Spleen (tissue), 11 donors: ENCODE measurements at regions not wholly inside any gene's neighbourhood (a gene's known extent, or its start where the extent isn't known, plus 50 kb on each side); places are given as distances from the start of the nearest gene placed in this dataset.

Experiments used
- DNase-seq: peaks from one replicate; pipeline ENCODE4 v3.0.0-alpha.2; 2020
- H3K27ac ChIP-seq, 8 donors: fragments of 200-600 bp; sonication (generic) in 7 of 8; 1 replicate in 4 of 8; 2 replicates in 4 of 8; pipeline versions ENCODE4 v1.5.0 to v1.8.0; 2016 to 2021; ENCODE audit warnings: inconsistent platforms in 4 of 8, mild to moderate bottlenecking in 4 of 8, moderate library complexity in 1 of 8
- H3K27me3 ChIP-seq, 7 donors: fragments of 200-600 bp; sonication (generic) in 6 of 7; replicated peaks in 1 of 7; 1 replicate in 4 of 7; 2 replicates in 3 of 7; pipeline versions ENCODE4 v1.5.0 to v1.8.0; 2016 to 2021; ENCODE audit warnings: inconsistent platforms in 3 of 7, mild to moderate bottlenecking in 1 of 7
- H3K36me3 ChIP-seq, 6 donors: fragments of 200-600 bp; sonication (generic) in 5 of 6; 1 replicate in 4 of 6; 2 replicates in 2 of 6; pipeline versions ENCODE4 v1.5.0 to v1.8.0; 2016 to 2021; ENCODE audit warnings: inconsistent platforms in 2 of 6
- H3K4me1 ChIP-seq, 6 donors: fragments of 200-600 bp; sonication (generic) in 5 of 6; 1 replicate in 3 of 6; 2 replicates in 3 of 6; pipeline versions ENCODE4 v1.5.0 to v1.8.0; 2016 to 2021; ENCODE audit warnings: inconsistent platforms in 3 of 6
- H3K4me3 ChIP-seq, 8 donors: fragments of 200-600 bp; sonication (generic) in 7 of 8; 1 replicate in 4 of 8; 2 replicates in 4 of 8; pipeline versions ENCODE4 v1.5.0 to v1.8.0; 2016 to 2021; ENCODE audit warnings: inconsistent platforms in 4 of 8, mild to moderate bottlenecking in 4 of 8, moderate library complexity in 2 of 8
- H3K9me3 ChIP-seq, 8 donors: fragments of 200-600 bp; sonication (generic) in 7 of 8; 1 replicate in 4 of 8; 2 replicates in 4 of 8; pipeline versions ENCODE4 v1.5.0 to v1.8.0; 2016 to 2021; ENCODE audit warnings: inconsistent platforms in 4 of 8
- POLR2A ChIP-seq, 3 donors: fragments of 450-650 bp; IDR thresholded peaks; one replicate each; pipeline ENCODE4 v1.5.1; 2017; ENCODE audit warnings: antibody characterized with exemption in 3 of 3, mild to moderate bottlenecking in 1 of 3
- POLR2AphosphoS5 ChIP-seq, 3 donors: sonication (generic); formaldehyde crosslinking; IDR thresholded peaks; one replicate each; pipeline ENCODE4 v1.5.1; 2017; ENCODE audit warnings: antibody characterized with exemption in 3 of 3
- WGBS, 5 donors: extraction: QIAGEN DNeasy Blood & Tissue Kit in 3 of 5; methylation state at CpG; one replicate each; pipeline versions ENCODE4 v1.1.5 to v1.1.7; 2013 to 2018; 5-methylcytosine and 5-hydroxymethylcytosine counted together
- intact Hi-C: fragments of 100-400 bp; cut with DNase I; formaldehyde crosslinking; loops from one replicate; pipeline ENCODE4 v1.15.0; 2023; ENCODE audit warnings: low total_unique reads
- TF ChIP-seq, protein P1 (sequence below), 11 experiments: fragments of 200-600 bp in 7 of 11; fragments of 450-650 bp in 4 of 11; sonication (generic) in 4 of 11; IDR thresholded peaks in 8 of 11; conservative IDR thresholded peaks in 3 of 11; 1 replicate in 7 of 11; 2 replicates in 4 of 11; pipeline versions ENCODE4 v1.4.0 to v1.8.0; 2016 to 2021; ENCODE audit warnings: antibody characterized with exemption in 11 of 11, inconsistent platforms in 4 of 11, mild to moderate bottlenecking in 1 of 11
- donor health status: healthy with polysubstance abuse.
- donor health status: DM: no; HTN: no; CAD: no; lungs with moderate emphysema.
- donor health status: DM: no; HTN: no; CAD: no.
- donor health status: Bipolar disorder and iron deficiency.
- donor health status: healthy.
- donor health status: DM: no; HTN: no; CAD: no.
- donor health status: DM: yes; HTN: yes; CAD: no.

DNA sequence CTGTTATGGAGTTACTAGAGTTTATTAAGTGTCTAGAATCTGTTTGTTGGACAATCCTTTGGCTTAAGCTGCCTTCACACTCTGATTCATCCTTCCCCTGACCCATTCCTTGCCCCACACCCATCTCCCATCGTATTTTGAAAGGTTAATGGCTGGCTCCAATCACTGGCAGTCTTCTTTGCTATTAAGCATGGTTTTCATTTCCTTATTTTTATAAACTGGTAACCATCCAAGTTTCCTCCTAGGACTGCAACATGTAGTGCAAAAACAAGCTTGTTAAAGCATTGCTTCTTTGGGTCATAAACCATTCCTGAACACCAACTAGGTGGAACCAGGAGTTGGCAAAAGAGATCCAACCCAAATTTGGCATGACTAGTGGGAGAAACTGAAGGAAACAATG is 148.4 kb downstream of the DTWD1 start:
- intact Hi-C loops, result no loop called here
- Histone ChIP-seq H3K4me3 (no peak overlapping the region), H3K9me3 (peaks cover 0 to 48% (median 36%) of the 10 kb centered on the region in 8 donors), H3K27me3 (no peaks in the 10 kb centered on the region), H3K36me3 (no peaks in the 10 kb centered on the region), H3K27ac (no peak overlapping the region), H3K4me1 (no peaks in the 10 kb centered on the region)
- DNase-seq, result no peak
- WGBS, 5 donors, result 27 to 63% (median 41%) methylated on average over 1 of the region's 1 CpG
- TF ChIP-seq POLR2AphosphoS5 (IDR thresholded peaks at IDR 0.05) (no peak), POLR2A (IDR thresholded peaks at IDR 0.05) (no peak)
- TF ChIP-seq, protein P1, sequence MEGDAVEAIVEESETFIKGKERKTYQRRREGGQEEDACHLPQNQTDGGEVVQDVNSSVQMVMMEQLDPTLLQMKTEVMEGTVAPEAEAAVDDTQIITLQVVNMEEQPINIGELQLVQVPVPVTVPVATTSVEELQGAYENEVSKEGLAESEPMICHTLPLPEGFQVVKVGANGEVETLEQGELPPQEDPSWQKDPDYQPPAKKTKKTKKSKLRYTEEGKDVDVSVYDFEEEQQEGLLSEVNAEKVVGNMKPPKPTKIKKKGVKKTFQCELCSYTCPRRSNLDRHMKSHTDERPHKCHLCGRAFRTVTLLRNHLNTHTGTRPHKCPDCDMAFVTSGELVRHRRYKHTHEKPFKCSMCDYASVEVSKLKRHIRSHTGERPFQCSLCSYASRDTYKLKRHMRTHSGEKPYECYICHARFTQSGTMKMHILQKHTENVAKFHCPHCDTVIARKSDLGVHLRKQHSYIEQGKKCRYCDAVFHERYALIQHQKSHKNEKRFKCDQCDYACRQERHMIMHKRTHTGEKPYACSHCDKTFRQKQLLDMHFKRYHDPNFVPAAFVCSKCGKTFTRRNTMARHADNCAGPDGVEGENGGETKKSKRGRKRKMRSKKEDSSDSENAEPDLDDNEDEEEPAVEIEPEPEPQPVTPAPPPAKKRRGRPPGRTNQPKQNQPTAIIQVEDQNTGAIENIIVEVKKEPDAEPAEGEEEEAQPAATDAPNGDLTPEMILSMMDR (IDR thresholded peaks at IDR 0.05 in 8 of 11, conservative IDR thresholded peaks at IDR 0.05 in 3 of 11), result no peak

DNA sequence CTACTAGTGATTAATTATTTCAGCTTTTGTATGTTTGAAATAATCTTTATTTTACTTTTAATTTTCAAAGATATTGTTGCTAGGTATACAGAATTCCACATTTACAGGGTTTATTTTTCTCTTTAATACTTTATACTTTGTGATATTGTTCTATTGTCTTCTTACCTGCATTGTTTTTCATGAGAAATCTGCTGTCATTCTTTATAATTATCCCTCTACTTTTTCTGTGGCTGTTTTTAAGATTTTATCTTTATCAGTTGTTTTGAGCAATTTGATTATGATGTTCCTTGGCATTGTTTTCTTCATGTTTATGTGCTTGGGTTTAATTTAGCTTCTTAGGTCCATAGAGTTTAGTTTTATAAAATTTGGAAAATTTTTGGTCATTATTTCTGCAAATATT is 168.6 kb downstream of the DTWD1 start:
- Histone ChIP-seq H3K27ac (no peak overlapping the region), H3K36me3 (no peaks in the 10 kb centered on the region), H3K4me1 (no peaks in the 10 kb centered on the region), H3K9me3 (peaks cover 4 to 37% (median 30%) of the 10 kb centered on the region in 8 donors), H3K27me3 (no peaks in the 10 kb centered on the region), H3K4me3 (no peak overlapping the region)
- DNase-seq, result no peak
- TF ChIP-seq, protein P1 (IDR thresholded peaks at IDR 0.05 in 8 of 11, conservative IDR thresholded peaks at IDR 0.05 in 3 of 11), result no peak
- TF ChIP-seq POLR2AphosphoS5 (IDR thresholded peaks at IDR 0.05) (no peak), POLR2A (IDR thresholded peaks at IDR 0.05) (no peak)
- intact Hi-C loops, result no loop called here

DNA sequence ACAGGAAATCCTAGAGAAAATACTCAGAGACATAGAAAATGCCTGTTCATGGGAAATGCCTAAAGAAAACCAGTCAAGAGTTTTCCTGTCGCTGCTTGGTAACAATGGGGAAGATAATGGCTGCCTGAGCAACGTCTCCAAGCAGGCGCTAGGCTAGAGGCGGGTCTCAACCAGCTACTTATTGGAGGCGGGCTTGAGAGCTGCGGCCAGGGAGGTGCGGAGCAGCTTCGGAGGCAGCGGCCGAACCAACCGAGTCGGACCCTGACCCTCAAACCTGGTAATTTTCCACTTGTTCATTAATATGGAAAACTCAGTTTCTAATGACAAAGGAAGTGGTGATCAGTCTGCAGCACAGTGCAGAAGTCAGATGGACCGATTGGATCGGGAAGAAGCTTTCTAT is 173.1 kb downstream of the DTWD1 start:
- Histone ChIP-seq H3K36me3 (no peaks in the 10 kb centered on the region), H3K27me3 (no peaks in the 10 kb centered on the region), H3K4me1 (no peaks in the 10 kb centered on the region), H3K4me3 (no peak overlapping the region), H3K9me3 (peaks cover 4 to 33% (median 21%) of the 10 kb centered on the region in 8 donors), H3K27ac (no peak overlapping the region)
- intact Hi-C loops, result no loop called here
- TF ChIP-seq POLR2AphosphoS5 (IDR thresholded peaks at IDR 0.05), result no peak
- TF ChIP-seq, protein P1 (IDR thresholded peaks at IDR 0.05 in 8 of 11, conservative IDR thresholded peaks at IDR 0.05 in 3 of 11), result no peak
- no peak for TF ChIP-seq POLR2A (IDR thresholded peaks at IDR 0.05)
- no peak for DNase-seq
- WGBS, 5 donors, result 89 to 92% (median 91%) methylated on average over 14 of the region's 14 CpGs

DNA sequence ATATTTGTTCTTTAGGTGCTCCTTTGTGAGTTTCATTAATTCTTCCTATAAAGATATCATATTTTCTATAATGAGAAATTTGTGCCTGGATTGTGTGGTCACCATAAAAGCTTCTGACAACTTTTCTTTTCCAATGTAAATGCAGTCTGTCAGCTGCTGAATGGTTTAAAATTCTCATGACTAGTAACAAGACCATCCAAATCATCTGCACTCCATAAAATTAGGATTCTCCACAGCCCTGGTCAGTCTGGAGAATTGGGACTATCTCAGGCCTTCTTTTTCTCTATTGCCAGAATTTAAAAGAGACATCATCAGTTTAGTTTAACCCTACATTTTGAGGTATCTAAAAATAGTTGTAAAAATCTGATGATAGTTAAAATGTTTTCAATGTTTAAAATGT is 180.9 kb downstream of the DTWD1 start:
- intact Hi-C loops, result no loop called here
- Histone ChIP-seq H3K27me3 (no peaks in the 10 kb centered on the region), H3K4me1 (no peaks in the 10 kb centered on the region), H3K36me3 (no peaks in the 10 kb centered on the region), H3K27ac (no peak overlapping the region), H3K4me3 (no peak overlapping the region), H3K9me3 (peaks cover 0 to 24% (median 9%) of the 10 kb centered on the region in 8 donors)
- TF ChIP-seq, protein P1 (IDR thresholded peaks at IDR 0.05 in 8 of 11, conservative IDR thresholded peaks at IDR 0.05 in 3 of 11), result no peak
- TF ChIP-seq POLR2AphosphoS5 (IDR thresholded peaks at IDR 0.05), result no peak
- TF ChIP-seq POLR2A (IDR thresholded peaks at IDR 0.05), result no peak
- DNase-seq, result no peak
